Testis (tissue), 2 donors: ENCODE measurements at regions not wholly inside any gene's neighbourhood (a gene's known extent, or its start where the extent isn't known, plus 50 kb on each side); places are given as distances from the start of the nearest gene placed in this dataset.

Experiments
- POLR2A ChIP-seq: fragments of 450-650 bp; IDR thresholded peaks from one replicate; pipeline ENCODE4 v1.6.1; 2017; ENCODE audit warnings: antibody characterized with exemption, mild to moderate bottlenecking, moderate library complexity
- TF ChIP-seq, protein P1 (sequence below), 3 experiments: fragments of 450-650 bp in 2 of 3; fragments of 200-600 bp in 1 of 3; sonication (generic) in 1 of 3; IDR thresholded peaks; one replicate each; pipeline ENCODE4 v1.5.1; 2016 to 2019; ENCODE audit warnings: antibody characterized with exemption in 3 of 3, mild to moderate bottlenecking in 2 of 3, moderate library complexity in 1 of 3

DNA sequence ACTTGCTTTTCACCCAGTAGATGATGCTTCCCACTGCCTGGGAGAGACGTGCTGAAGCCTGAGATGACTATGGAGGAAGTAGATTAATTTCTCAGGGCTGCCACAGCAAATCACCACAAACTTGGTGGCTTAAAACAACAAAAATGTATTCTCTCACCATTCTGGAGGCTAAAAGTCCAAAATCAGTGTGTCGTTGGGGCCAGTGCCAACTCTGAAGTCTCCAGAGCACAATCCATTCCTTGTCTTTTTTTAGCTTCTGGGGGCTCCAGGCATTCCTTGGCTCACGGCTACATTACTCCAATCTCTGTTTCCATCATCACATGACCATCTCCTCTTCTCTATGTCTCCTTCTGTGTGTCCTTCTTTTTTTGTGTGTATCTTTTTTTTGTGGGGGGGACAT is 105.8 kb upstream of the C1QTNF7 start:
- TF ChIP-seq, protein P1, sequence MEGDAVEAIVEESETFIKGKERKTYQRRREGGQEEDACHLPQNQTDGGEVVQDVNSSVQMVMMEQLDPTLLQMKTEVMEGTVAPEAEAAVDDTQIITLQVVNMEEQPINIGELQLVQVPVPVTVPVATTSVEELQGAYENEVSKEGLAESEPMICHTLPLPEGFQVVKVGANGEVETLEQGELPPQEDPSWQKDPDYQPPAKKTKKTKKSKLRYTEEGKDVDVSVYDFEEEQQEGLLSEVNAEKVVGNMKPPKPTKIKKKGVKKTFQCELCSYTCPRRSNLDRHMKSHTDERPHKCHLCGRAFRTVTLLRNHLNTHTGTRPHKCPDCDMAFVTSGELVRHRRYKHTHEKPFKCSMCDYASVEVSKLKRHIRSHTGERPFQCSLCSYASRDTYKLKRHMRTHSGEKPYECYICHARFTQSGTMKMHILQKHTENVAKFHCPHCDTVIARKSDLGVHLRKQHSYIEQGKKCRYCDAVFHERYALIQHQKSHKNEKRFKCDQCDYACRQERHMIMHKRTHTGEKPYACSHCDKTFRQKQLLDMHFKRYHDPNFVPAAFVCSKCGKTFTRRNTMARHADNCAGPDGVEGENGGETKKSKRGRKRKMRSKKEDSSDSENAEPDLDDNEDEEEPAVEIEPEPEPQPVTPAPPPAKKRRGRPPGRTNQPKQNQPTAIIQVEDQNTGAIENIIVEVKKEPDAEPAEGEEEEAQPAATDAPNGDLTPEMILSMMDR (IDR thresholded peaks at IDR 0.05), result no peak
- TF ChIP-seq POLR2A, result no peak
